ENCODE measurements at regions not wholly inside any gene's neighbourhood (a gene's known extent, or its start where the extent isn't known, plus 50 kb on each side); places are given as distances from the start of the nearest gene placed in this dataset.

DNA sequence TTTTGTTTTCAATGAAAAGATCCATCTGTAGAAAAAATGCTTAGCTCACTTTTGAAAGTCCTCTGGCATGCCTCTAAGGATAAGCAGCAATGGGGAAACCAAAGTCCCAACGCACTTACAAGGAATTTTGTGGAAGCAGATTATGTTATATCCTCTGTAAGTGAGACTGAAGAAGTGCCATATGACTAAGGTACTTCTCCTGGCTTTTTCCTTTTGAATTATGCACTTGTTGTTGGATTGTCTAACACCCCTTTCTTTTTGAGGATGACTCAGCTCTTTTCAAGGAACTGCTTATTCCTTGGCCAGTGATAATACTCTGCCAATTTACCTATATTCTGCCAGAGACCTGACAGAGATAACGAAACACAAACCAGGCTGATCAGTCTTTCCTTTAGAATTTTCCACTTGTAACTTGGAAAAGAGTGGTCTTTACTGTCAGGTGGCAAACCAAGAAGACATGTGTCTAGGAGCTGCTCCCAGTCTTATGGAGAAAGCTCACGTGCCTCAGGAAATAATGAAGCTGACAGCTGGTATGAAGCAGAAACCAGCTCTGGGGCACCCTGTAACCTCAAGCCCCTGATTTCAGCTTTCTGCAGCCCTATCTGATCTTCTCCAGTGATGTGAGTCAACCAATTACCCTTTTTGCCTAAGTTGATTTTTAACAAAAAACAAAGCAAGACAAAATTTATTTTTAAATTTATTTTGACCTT, 290.8 kb upstream of the FBXL7 start:
- TF ChIP-seq, protein P1, sequence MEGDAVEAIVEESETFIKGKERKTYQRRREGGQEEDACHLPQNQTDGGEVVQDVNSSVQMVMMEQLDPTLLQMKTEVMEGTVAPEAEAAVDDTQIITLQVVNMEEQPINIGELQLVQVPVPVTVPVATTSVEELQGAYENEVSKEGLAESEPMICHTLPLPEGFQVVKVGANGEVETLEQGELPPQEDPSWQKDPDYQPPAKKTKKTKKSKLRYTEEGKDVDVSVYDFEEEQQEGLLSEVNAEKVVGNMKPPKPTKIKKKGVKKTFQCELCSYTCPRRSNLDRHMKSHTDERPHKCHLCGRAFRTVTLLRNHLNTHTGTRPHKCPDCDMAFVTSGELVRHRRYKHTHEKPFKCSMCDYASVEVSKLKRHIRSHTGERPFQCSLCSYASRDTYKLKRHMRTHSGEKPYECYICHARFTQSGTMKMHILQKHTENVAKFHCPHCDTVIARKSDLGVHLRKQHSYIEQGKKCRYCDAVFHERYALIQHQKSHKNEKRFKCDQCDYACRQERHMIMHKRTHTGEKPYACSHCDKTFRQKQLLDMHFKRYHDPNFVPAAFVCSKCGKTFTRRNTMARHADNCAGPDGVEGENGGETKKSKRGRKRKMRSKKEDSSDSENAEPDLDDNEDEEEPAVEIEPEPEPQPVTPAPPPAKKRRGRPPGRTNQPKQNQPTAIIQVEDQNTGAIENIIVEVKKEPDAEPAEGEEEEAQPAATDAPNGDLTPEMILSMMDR (IDR thresholded peaks at IDR 0.05): no peak
- no peak for TF ChIP-seq EZH2 (IDR thresholded peaks at IDR 0.05; ENCODE audit: borderline replicate concordance, insufficient read depth, low read depth, low read length, poor library complexity, severe bottlenecking)

Data from B cell (primary cell).